GM19240 (cell line): ENCODE measurements at regions not wholly inside any gene's neighbourhood (a gene's known extent, or its start where the extent isn't known, plus 50 kb on each side); places are given as distances from the start of the nearest gene placed in this dataset.
"Not testable (repeated sequence)": the region's sequence is repeated elsewhere in the genome, so short reads cannot be mapped to it uniquely, and the experiment has no call there.

ENCODE experiments used
- DNase-seq: peaks from one replicate; pipeline ENCODE4 v3.0.0; 2011; ENCODE audit warnings: low spot score; ENCODE audit not compliant: insufficient read length

GRCh38 chr3:19825193-19825592, 108.8 kb downstream of the EFHB start:
- no peak for DNase-seq

GRCh38 chr3:19822805-19823204, 111.2 kb downstream of the EFHB start:
- no peak for DNase-seq

GRCh38 chr3:19816631-19817030, 117.4 kb downstream of the EFHB start:
- DNase-seq: no peak

GRCh38 chr3:19815805-19816204, 118.2 kb downstream of the EFHB start:
- no peak for DNase-seq

- DNase-seq: not testable (repeated sequence)
Observed at GRCh38 chr3:19813743-19814142, 120.3 kb downstream of the EFHB start.

GRCh38 chr3:19811689-19812088, 122.3 kb downstream of the EFHB start:
- DNase-seq: no peak

GRCh38 chr3:19808834-19809233, 125.2 kb downstream of the EFHB start:
- DNase-seq: no peak

- DNase-seq: no peak
Observed at GRCh38 chr3:19799887-19800286, 134.1 kb downstream of the EFHB start.

GRCh38 chr3:19799115-19799514, 134.9 kb downstream of the EFHB start:
- no peak for DNase-seq

GRCh38 chr3:19798324-19798723, 135.7 kb downstream of the EFHB start:
- no peak for DNase-seq

- DNase-seq: no peak
Observed at GRCh38 chr3:19792388-19792787, 141.6 kb downstream of the EFHB start.

- no peak for DNase-seq
Observed at GRCh38 chr3:19775765-19776164, 158.3 kb downstream of the EFHB start.

GRCh38 chr3:19769694-19770093, 164.3 kb downstream of the EFHB start:
- no peak for DNase-seq

- no peak for DNase-seq
Observed at GRCh38 chr3:19765954-19766353, 168.1 kb downstream of the EFHB start.

GRCh38 chr3:19757773-19758172, 176.2 kb downstream of the EFHB start:
- DNase-seq: no peak

GRCh38 chr3:19749448-19750017, 184.5 kb downstream of the EFHB start:
- DNase-seq: no peak

- DNase-seq: no peak
Observed at GRCh38 chr3:19748782-19749447, 185.1 kb downstream of the EFHB start.

GRCh38 chr3:19744047-19744446, 190.0 kb downstream of the EFHB start:
- DNase-seq: no peak

- DNase-seq: no peak
Observed at GRCh38 chr3:19742935-19743334, 191.1 kb downstream of the EFHB start.

GRCh38 chr3:19739504-19739903, 194.5 kb downstream of the EFHB start:
- DNase-seq: no peak

- DNase-seq: no peak
Observed at GRCh38 chr3:19738846-19739245, 195.2 kb downstream of the EFHB start.

GRCh38 chr3:19735111-19735510, 198.9 kb downstream of the EFHB start:
- no peak for DNase-seq

- DNase-seq: no peak
Observed at GRCh38 chr3:19734453-19734852, 199.6 kb downstream of the EFHB start.
